GM10266 (cell line): ENCODE measurements at regions not wholly inside any gene's neighbourhood (a gene's known extent, or its start where the extent isn't known, plus 50 kb on each side); places are given as distances from the start of the nearest gene placed in this dataset.
"Not testable (repeated sequence)": the region's sequence is repeated elsewhere in the genome, so short reads cannot be mapped to it uniquely, and the experiment has no call there.

ENCODE experiments used
- DNase-seq: peaks from one replicate; pipeline ENCODE4 v3.0.0; 2012; ENCODE audit errors: extremely low spot score
- CTCF ChIP-seq: IDR thresholded peaks from 2 replicates; pipeline ENCODE4 v1.5.1; 2012; ENCODE audit warnings: mild to moderate bottlenecking, low read depth; ENCODE audit not compliant: control insufficient read depth, insufficient read depth; ENCODE audit errors: missing control alignments

DNA sequence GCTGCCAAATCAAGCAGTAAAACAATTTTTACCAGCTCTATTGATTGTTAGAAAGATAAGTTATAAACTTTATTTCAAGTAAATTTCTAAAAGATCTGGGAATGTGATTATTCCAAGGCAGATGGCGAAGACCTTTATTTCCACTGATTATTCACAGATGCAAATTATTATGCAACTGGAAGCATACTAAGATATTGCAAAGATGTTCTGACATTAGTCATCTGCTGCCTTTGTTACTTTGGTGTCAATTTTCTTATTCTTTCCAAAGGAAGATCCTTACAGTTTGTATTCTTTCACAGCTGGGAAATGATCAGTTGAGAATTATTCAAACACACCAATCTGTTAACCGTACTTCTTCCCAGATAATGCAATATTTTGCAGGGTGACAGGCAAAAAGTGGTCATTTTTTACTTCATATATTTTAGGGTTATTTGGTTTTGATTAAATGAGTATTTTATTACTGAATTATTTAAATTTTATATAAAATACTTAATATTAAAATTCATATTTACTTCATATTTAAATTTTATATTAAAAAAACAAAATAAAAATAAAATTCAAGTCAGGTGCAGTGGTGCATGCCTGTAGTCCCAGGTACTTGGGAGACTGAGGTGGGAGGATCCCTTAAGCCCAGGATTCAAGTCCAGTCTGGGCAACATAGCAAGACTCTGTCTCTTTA, 171.3 kb downstream of the FZD1 start:
- no peak for DNase-seq
- no peak for TF ChIP-seq CTCF

DNA sequence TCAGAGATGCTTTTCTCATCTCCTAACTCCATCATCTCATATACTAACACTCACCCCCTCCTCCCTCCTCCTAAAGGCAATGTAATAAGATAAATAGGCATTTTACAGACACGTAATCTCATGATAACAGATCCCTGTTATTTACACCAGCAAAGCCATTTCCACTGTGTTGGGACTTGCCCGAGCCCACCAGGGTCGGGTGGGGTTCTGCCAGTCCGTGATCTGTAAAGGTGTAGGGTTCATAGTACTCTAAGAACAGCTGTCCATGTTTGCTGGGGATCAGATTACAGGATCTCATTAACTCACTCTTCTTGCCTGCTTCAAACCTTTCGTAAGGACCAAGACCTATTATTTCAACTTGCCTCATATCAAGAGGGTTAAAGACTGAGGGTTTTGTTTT, 172.4 kb downstream of the FZD1 start:
- no peak for DNase-seq
- no peak for TF ChIP-seq CTCF

DNA sequence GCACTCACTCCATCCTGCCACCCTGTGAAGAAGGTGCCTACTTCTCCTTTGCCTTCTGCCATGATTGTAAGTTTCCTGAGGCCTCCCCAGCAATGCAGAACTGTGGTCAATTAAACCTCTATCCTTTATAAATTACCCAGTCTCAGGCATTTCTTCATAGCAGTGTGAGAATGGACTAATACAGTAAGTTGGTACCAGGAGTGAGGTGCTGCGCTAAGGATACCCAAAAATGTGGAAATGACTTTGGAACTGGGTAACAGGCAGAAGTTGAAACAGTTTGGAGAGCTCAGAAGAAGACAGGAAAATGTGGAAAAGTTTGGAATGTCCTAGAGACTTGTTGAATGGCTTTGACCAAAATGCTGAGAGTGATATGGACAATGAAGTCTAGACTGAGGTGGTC, 176.0 kb downstream of the FZD1 start:
- not testable (repeated sequence) for DNase-seq

DNA sequence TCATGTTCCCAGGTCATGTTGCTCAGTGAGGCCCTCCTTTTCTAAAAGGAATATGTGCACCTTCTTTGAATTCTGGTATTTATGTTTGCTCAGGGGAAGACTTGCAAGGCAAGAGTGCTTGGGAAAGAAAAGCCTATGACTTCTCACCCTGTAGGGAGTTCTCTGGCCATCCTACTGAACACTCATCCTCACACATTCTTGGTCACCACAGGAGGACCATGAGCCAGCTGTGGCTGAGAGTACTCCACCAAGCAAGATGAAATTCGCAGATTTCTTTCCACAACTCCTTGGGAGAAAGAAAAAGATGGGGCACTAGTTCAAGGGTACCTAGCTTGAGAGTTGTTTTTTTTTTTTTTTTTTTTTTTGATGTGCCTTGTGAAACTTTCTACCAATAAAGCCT, 179.6 kb downstream of the FZD1 start:
- no peak for TF ChIP-seq CTCF
- no peak for DNase-seq

GRCh38 chr7:91446819-91447218, 182.6 kb downstream of the FZD1 start:
- DNase-seq, result no peak
- no peak for TF ChIP-seq CTCF

DNA sequence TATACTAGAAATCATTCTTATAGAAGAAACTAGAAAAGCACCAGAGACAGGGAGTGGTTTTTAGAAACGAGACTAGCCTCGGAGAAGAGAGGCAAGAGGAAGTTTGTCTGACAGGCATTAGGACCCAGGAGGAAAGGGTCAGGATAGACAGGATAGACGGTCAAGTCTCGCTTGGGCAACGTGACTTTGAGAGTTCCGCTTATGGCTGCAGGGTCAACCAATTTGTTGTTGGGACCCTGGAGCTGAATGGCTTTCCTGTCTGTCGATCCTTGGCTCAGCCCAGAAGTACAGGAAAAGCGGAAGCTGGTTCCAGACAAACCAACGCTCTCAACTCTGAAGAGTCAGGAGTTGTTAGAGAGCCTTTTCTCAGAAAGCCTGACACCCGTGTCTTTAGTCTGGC, 191.2 kb downstream of the FZD1 start:
- TF ChIP-seq CTCF, result no peak
- no peak for DNase-seq

- DNase-seq, result no peak
- TF ChIP-seq CTCF, result no peak
Observed at GRCh38 chr7:91457208-91457607, 193.0 kb downstream of the FZD1 start.

DNA sequence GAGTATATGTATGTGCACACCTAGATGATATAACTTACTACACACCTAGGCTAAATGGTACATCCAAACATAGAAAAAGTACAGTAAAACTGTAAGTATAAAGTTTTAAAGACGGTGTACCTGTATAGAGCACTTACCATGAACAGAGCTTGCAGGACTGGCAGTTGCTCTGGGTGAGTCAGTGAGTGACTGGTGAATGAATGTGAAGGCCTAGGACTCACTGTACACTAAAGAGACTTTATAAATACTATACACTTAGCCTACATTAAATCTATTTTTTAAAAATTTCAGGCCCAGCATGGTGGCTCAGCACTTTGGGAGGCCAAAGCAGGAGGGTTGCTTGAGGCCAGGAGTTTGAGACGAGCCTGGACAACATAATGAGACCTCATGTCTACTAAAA, 195.3 kb downstream of the FZD1 start:
- TF ChIP-seq CTCF, result no peak
- DNase-seq, result no peak
